Upper lobe of left lung (tissue), 6 donors: ENCODE measurements at regions not wholly inside any gene's neighbourhood (a gene's known extent, or its start where the extent isn't known, plus 50 kb on each side); places are given as distances from the start of the nearest gene placed in this dataset.
"Not testable (repeated sequence)": the region's sequence is repeated elsewhere in the genome, so short reads cannot be mapped to it uniquely, and the experiment has no call there.

Experiments used
- ATAC-seq, 2 donors: fragments of 200-7000 bp; cut with Tn5 transposase; one replicate each; pipeline ENCODE4 v1.9.1; 2022; ENCODE audit warnings: mild to moderate bottlenecking in 2 of 2, moderate library complexity in 2 of 2; ENCODE audit not compliant: low FRiP score in 2 of 2
- DNase-seq, 2 donors: peaks; one replicate each; pipeline ENCODE4 v3.0.0-alpha.2; 2019 to 2020
- H3K27ac ChIP-seq, 4 donors: fragments of 200-600 bp; sonication (generic); one replicate each; pipeline ENCODE4 v1.5.1; 2016 to 2019
- H3K27me3 ChIP-seq, 4 donors: fragments of 200-600 bp; sonication (generic); one replicate each; pipeline ENCODE4 v1.5.1; 2017 to 2019
- H3K36me3 ChIP-seq, 4 donors: fragments of 200-600 bp; sonication (generic); one replicate each; pipeline ENCODE4 v1.5.1; 2016 to 2019
- H3K4me1 ChIP-seq, 4 donors: fragments of 200-600 bp; sonication (generic); one replicate each; pipeline ENCODE4 v1.5.1; 2018 to 2019
- H3K4me3 ChIP-seq, 4 donors: fragments of 200-600 bp; sonication (generic); one replicate each; pipeline ENCODE4 v1.5.1; 2017 to 2019; ENCODE audit warnings: mild to moderate bottlenecking in 2 of 4, moderate library complexity in 1 of 4
- H3K9me3 ChIP-seq, 4 donors: fragments of 200-600 bp; sonication (generic); one replicate each; pipeline ENCODE4 v1.5.1; 2018 to 2019
- EP300 ChIP-seq, 4 donors: sonication (generic); formaldehyde crosslinking; IDR thresholded peaks; one replicate each; pipeline ENCODE4 v1.5.1; 2017; ENCODE audit warnings: antibody characterized with exemption in 4 of 4, control low read depth in 2 of 4
- POLR2A ChIP-seq, 4 donors: fragments of 450-650 bp; IDR thresholded peaks; one replicate each; pipeline ENCODE4 v1.5.1; 2016 to 2017; ENCODE audit warnings: antibody characterized with exemption in 4 of 4, mild to moderate bottlenecking in 2 of 4
- POLR2AphosphoS5 ChIP-seq, 2 donors: sonication (generic); formaldehyde crosslinking; IDR thresholded peaks; one replicate each; pipeline ENCODE4 v1.5.1; 2017; ENCODE audit warnings: antibody characterized with exemption in 2 of 2
- WGBS, 2 donors: methylation state at CpG; one replicate each; pipeline ENCODE4 v1.1.5; 2017 to 2018; 5-methylcytosine and 5-hydroxymethylcytosine counted together
- TF ChIP-seq, protein P1 (sequence below), 6 experiments: fragments of 450-650 bp in 4 of 6; fragments of 200-600 bp in 2 of 6; sonication (generic) in 2 of 6; IDR thresholded peaks; one replicate each; pipeline ENCODE4 v1.5.1; 2016 to 2019; ENCODE audit warnings: antibody characterized with exemption in 6 of 6
- donor health status: DM: no; HTN: no; CAD: no; lungs with moderate emphysema.
- donor health status: DM: no; HTN: yes; CAD: no; lungs with severe emphysema.

- Histone ChIP-seq H3K36me3 (no peaks in the 10 kb centered on the region), H3K27me3 (no peaks in the 10 kb centered on the region), H3K4me1 (no peaks in the 10 kb centered on the region), H3K4me3 (no peak overlapping the region), H3K9me3 (peaks cover 0 to 9% (median 4%) of the 10 kb centered on the region in 4 donors), H3K27ac (no peak overlapping the region)
- DNase-seq: no peak
- ATAC-seq: no peak
- 31 to 47% methylated on average over 2 to 4 of the region's 4 CpGs for WGBS, 2 donors
- no peak for TF ChIP-seq POLR2AphosphoS5 (IDR thresholded peaks at IDR 0.05)
- TF ChIP-seq, protein P1, sequence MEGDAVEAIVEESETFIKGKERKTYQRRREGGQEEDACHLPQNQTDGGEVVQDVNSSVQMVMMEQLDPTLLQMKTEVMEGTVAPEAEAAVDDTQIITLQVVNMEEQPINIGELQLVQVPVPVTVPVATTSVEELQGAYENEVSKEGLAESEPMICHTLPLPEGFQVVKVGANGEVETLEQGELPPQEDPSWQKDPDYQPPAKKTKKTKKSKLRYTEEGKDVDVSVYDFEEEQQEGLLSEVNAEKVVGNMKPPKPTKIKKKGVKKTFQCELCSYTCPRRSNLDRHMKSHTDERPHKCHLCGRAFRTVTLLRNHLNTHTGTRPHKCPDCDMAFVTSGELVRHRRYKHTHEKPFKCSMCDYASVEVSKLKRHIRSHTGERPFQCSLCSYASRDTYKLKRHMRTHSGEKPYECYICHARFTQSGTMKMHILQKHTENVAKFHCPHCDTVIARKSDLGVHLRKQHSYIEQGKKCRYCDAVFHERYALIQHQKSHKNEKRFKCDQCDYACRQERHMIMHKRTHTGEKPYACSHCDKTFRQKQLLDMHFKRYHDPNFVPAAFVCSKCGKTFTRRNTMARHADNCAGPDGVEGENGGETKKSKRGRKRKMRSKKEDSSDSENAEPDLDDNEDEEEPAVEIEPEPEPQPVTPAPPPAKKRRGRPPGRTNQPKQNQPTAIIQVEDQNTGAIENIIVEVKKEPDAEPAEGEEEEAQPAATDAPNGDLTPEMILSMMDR (IDR thresholded peaks at IDR 0.05): no peak
- no peak for TF ChIP-seq EP300 (IDR thresholded peaks at IDR 0.05)
- no peak for TF ChIP-seq POLR2A (IDR thresholded peaks at IDR 0.05)
These were observed 151.5 kb upstream of the VIPR2 start for GRCh38 chr7:159296093-159296681.

- H3K27me3 ChIP-seq, H3K4me1 ChIP-seq, H3K36me3 ChIP-seq, ATAC-seq, H3K4me3 ChIP-seq, DNase-seq, H3K27ac ChIP-seq, H3K9me3 ChIP-seq: not testable (repeated sequence)
These were observed 141.8 kb upstream of the VIPR2 start for GRCh38 chr7:159286487-159286886.

GRCh38 chr7:159281573-159281972, 136.9 kb upstream of the VIPR2 start:
- DNase-seq (no peak), ATAC-seq (no peak)
- Histone ChIP-seq H3K27me3 (no peaks in the 10 kb centered on the region), H3K36me3 (no peaks in the 10 kb centered on the region), H3K4me1 (no peaks in the 10 kb centered on the region), H3K9me3 (no peaks in the 10 kb centered on the region), H3K4me3 (no peak overlapping the region), H3K27ac (no peak overlapping the region)
- TF ChIP-seq POLR2A (IDR thresholded peaks at IDR 0.05): no peak
- 70 to 84% methylated on average over 3 of the region's 3 CpGs for WGBS, 2 donors

DNA sequence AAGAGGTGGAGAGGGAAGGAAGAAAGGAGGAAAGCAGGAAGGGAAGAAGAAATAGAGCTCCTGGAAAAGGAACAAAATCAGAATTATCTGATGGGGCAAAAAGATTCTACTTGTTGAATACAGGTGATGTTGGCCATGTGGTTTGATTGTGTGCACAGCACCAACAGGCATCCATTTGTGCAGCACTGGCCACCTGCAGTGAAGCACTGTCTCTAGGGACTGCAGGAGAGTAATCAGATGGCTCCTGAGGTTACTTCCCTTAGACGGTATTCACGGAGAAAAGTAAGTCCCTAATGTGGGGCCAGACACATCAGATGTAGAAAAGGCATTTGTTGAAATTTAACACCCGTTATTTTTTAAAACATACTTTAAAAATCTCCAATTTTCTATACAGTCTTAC, 135.3 kb upstream of the VIPR2 start:
- H3K36me3 ChIP-seq: no peaks in the 10 kb centered on the region
- H3K9me3 ChIP-seq: no peaks in the 10 kb centered on the region
- no peaks in the 10 kb centered on the region for H3K27me3 ChIP-seq
- 71 to 83% methylated on average over 3 of the region's 3 CpGs for WGBS, 2 donors
- ATAC-seq (no peak), DNase-seq (no peak)
- H3K27ac ChIP-seq: no peak overlapping the region
- H3K4me3 ChIP-seq: no peak overlapping the region
- TF ChIP-seq EP300 (IDR thresholded peaks at IDR 0.05) (no peak), POLR2A (IDR thresholded peaks at IDR 0.05) (no peak), POLR2AphosphoS5 (IDR thresholded peaks at IDR 0.05) (no peak)
- TF ChIP-seq, protein P1 (IDR thresholded peaks at IDR 0.05): no peak
- no peaks in the 10 kb centered on the region for H3K4me1 ChIP-seq

- H3K4me1 ChIP-seq: no peaks in the 10 kb centered on the region
- no peaks in the 10 kb centered on the region for H3K27me3 ChIP-seq
- no peak overlapping the region for H3K4me3 ChIP-seq
- DNase-seq (no peak), ATAC-seq (no peak)
- H3K36me3 ChIP-seq: no peaks in the 10 kb centered on the region
- H3K27ac ChIP-seq: no peak overlapping the region
- TF ChIP-seq POLR2AphosphoS5 (IDR thresholded peaks at IDR 0.05) (no peak), EP300 (IDR thresholded peaks at IDR 0.05) (no peak), POLR2A (IDR thresholded peaks at IDR 0.05) (no peak)
- TF ChIP-seq, protein P1 (IDR thresholded peaks at IDR 0.05): no peak
- H3K9me3 ChIP-seq: peaks cover 5 to 13% (median 10%) of the 10 kb centered on the region in 4 donors
- 67 to 85% methylated on average over 3 of the region's 3 CpGs for WGBS, 2 donors
These were observed 128.1 kb upstream of the VIPR2 start for GRCh38 chr7:159272739-159273138.

DNA sequence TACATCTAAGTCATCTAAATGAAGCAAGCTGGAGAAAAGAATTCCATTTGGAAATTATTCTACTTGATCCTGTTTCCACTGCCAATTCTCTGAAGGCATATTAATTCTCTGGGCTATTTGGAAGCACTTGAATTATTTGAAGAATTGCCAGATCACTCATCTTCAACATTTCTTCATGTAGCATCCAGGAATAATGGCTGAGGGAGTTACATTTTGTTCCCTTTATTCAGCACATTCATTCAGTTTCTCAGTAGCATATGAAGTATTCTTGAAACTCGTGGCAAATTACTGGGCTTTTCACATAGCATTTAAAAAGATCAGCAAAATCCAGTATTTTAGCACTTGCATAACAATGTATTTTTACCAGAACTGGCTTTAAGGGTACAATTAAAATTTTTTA, 127.1 kb upstream of the VIPR2 start:
- no peak overlapping the region for H3K27ac ChIP-seq
- 31 to 48% methylated on average over 1 of the region's 1 CpG for WGBS, 2 donors
- no peaks in the 10 kb centered on the region for H3K27me3 ChIP-seq
- peaks cover 5 to 13% (median 10%) of the 10 kb centered on the region in 4 donors for H3K9me3 ChIP-seq
- ATAC-seq (no peak), DNase-seq (no peak)
- TF ChIP-seq POLR2AphosphoS5 (IDR thresholded peaks at IDR 0.05) (no peak), EP300 (IDR thresholded peaks at IDR 0.05) (no peak), POLR2A (IDR thresholded peaks at IDR 0.05) (no peak)
- TF ChIP-seq, protein P1 (IDR thresholded peaks at IDR 0.05): no peak
- H3K36me3 ChIP-seq: no peaks in the 10 kb centered on the region
- no peaks in the 10 kb centered on the region for H3K4me1 ChIP-seq
- no peak overlapping the region for H3K4me3 ChIP-seq
